HG02798 (cell line): ENCODE measurements at regions not wholly inside any gene's neighbourhood (a gene's known extent, or its start where the extent isn't known, plus 50 kb on each side); places are given as distances from the start of the nearest gene placed in this dataset.

ENCODE experiments used
- ATAC-seq: cut with Tn5 transposase; IDR thresholded peaks from one replicate; pipeline ENCODE4 v1.9.1; 2021; ENCODE audit warnings: mild to moderate bottlenecking; ENCODE audit not compliant: unreplicated experiment, poor library complexity

DNA sequence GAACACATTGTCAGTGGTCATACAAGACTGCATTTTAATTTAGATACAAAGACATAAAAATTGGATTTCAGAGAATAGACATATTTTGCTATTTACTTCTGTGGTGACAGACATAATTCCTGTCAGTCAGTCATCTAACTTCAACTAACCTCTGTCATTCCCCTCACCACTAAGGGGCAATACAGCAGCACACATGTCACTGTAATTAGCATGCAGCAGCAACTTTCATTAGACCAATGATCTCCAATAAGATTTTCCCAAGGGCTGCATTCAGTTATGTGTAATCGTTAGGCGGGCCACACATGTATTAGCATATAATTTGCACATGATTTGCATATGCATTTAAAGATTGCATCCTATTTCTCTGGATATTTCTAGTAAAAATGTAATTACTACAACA is 624.5 kb downstream of the NR4A2 start:
- ATAC-seq = no peak

DNA sequence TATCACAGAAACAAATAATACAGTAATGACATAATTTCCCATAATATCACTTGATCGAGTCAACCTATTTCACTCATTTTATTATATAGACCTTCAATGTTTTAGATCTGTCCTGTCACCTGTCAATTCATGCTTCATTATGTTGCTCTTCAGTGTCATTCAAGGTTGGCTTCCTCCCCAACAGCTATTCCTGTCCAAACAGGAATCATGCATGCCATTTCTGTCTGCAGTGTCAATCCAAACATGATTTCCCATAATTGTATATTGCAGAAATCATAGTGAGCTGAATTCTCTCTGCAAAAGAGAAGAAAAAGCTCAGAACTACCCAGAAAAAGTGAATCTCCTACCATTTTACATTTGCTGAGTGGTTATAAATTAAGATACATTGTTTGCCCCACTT is 628.6 kb downstream of the NR4A2 start:
- ATAC-seq = no peak

DNA sequence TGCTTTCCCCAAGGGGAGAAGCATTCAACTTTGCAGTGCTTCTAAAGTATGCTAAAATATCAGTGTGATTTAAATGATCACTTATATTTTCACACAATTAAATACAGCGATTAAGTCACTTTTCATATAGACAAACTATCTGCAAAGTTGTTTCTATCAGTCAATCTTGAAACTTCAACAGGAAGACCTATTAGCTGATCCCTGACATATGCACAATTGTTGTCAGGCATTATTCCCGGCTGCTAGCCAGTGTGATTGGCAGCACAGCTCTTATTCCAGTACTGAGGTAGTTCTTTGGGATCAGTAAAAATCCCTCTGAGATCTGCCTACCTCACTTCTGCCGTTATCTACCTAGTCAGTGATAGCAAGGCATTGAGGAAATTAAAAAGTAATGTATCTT is 629.5 kb downstream of the NR4A2 start:
- no peak for ATAC-seq

DNA sequence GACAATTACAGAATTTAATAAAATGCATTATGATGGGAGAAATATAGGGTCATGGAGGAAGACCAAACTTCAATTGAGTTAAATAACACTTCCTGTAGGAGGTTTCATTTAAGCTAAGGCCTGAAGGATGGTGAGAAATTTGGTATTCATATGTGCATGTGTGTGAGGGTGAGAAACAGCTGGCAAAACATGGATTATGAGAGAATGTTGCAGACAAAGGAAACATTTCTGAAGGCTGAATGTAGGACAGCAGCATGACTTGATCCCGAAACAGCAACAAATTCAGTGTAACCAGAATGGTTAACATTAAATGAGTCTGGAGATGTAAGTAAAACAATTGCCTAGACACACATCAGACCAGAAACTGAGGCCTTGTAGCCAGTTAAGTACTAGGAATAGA is 630.8 kb downstream of the NR4A2 start:
- ATAC-seq = no peak

DNA sequence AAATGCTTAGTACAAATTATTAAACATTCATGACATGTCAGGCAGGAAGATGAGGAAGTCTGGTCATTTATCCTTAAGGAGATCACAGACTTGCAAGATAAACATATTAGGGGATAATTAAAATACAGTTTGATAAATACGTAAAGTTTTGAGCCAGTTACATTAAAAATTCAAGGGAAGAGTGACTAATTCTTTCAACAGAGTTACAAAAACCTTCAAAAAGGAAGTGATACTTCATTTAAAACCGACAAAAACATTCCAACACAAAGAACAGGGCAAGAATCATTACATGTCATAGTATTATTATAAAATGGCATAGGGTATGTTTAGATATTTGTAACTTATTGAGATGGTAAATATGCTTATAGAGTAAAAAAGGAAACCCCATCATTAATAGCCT is 636.0 kb downstream of the NR4A2 start:
- no peak for ATAC-seq

DNA sequence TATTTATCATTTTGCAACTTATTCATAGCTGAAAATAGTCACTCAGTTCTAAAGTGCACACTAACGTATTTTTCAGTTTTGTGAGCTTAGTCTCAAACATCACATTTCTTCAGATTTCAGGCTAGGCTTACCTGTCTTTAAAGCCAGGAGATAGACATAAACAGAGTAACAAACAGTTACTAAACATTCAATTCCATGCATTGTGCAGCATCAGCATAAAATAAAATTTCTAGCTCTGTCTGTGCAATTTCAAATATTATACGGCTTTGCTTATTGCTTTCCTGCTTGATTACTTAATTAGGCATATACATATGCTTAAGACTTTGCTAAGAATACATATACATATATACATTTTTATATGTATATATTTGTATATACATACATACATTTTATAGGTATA is 637.0 kb downstream of the NR4A2 start:
- ATAC-seq = no peak

DNA sequence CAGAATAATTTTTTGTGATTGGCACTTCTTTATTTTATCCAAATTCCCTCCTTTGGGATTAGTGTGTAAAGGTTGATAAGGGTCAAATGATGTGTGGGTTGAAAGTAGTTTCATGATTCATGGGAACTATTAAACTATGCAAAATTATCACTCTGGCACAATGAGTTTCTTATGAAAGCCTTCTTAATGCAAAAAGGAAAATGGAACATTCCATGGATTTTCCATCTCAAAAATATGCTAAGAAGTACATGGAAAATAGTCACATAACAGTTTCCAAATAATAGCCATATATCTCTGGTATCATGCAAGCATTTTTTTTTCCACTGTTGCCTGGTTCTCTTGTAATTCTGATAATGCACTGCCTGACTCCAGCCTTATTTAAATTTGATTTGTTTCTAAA is 639.7 kb downstream of the NR4A2 start:
- no peak for ATAC-seq

DNA sequence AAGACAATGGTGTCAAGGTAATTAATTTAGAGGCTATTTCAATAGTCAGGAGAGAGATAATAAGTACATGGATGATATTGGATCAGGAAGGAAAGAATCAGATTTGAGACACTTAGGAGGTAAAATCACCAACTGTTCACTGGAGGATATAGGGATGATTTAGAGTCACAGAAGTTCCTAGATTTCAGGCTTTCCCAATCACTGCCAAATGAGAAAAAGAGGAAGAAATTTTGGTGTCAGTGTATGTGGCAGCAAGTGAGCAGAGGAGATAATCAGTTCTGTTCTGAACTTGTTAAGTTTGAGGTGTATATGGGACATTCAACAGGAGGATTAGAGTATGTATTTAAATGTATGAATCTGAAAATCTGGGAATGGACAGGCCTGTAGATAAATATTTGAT is 640.4 kb downstream of the NR4A2 start:
- ATAC-seq = no peak

DNA sequence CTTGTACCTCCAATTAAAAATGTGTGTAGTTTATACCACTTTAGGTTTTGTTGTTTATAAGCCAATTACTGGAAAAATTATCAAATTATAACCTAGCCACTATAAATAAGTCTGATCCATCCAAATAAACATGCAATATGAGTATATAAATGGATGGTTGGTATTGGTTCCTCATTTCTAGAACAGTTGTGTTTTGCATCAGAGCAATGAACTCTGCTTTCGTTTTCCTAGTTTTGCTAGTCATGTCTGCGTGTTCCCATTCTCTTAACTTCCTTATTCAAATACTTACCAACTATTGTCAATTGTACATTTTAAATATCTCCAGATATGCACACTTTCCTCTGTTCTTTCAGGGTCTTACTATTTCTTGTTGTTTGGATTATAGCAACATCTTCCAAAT is 641.7 kb downstream of the NR4A2 start:
- ATAC-seq = peak; percentile 70

DNA sequence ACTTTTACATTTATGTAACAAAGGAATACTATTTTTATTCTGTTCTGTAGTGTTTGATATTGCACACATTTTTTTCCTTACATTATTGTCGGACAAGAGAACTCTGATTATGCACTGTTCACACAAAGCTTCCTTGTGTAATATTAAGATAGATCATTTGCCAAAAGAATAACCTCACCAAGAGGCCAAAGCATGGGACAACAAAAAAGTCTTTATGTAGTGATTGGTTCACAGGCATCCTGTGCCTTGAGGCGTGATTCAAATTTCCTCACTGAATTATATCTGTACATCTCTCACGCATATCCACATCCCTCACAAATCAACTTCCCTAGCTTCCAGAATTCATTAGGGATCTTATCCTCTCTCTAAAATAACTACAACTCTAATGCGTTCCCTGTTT is 642.7 kb downstream of the NR4A2 start:
- ATAC-seq = no peak

DNA sequence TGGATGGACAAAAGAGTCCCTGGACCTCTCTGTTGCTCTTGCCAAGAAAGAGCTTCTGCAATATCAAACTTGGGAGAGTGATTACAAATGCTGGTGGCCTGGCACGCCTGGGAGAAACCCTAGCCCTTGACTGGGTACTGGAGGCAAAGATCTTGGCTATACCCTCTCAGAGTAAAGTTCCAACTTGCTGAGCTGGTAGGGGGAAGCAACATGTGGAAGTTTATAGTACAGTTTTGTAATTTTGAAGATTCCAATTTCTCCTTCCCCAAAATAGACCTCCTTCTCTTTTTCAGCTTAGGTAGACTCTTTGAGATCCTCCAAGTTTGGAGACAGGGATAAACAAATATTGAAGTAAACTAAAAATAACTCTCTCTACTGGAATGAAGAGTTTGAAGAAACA is 645.3 kb downstream of the NR4A2 start:
- no peak for ATAC-seq

DNA sequence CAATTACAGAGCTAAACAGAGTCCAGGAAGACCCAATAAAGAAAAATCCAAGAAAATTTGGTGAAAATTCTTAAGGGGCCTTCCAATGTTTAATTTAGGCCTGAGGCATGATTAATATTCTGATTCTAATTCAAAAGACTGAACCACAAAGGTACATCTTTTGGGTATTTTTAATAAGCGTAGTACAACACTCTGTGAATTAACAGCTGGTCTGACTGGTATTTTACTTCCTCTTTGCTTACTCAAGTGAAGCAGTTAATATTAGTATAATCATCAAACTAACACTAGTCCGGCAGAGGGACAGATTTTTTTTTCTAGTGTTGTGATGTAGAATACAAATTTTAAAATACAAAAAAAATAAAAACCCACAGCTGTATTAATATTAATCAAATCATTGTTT is 652.9 kb downstream of the NR4A2 start:
- no peak for ATAC-seq

DNA sequence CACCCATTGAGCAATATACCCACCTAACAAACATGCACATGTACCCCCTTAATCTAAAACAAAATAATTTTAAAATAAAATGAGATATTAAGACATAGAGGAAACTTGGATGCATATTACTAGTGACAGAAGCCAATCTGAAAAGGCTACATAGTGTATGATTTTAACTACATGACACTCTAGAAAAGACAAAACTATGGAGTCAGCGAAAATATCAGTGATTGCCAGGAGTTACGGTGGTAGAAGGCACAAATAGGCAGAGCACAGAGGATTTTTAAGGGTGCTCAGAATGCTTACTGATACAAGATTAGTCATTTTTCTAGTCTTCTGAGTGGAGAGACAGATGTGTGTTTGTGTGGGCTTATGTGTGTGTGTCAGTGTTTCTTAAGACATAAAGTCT is 656.6 kb downstream of the NR4A2 start:
- ATAC-seq = no peak

DNA sequence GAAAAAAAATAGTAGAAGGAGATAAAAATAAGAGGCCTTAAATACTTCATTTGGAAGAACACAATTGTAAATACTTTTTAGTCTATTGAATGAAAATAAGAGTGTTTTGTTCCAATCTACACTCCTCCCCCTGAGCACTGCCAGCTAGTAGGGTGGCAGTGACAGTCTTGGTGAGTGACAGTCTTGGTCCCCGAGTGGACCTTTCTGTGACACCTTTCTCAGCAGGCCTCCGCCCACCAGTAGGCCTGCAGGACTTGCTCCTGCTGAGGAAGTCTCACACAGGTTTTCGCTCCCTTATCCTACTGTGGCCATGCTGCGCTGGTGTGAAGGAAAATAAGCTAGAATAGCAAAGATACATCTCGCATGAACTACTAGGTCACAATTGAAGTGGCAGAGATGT is 666.8 kb downstream of the NR4A2 start:
- ATAC-seq = no peak

DNA sequence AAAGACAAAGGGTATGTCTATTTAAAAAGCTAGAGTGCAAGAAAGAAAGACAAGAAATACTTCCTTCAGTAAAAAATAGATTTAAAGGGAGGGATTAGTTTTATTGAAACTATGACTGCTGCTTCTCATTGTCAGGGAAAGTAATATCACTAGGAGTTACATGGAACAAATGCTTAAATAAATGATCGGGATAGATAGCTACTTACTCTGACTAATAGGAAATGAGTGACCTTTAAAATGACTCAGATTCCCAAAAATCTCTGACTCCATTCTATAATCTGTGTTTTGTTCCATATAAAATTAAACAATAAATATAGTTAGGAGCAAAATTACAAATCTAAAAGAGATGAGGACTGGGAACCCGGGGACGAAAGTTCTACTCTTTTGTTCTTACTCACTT is 669.3 kb downstream of the NR4A2 start:
- ATAC-seq = no peak

DNA sequence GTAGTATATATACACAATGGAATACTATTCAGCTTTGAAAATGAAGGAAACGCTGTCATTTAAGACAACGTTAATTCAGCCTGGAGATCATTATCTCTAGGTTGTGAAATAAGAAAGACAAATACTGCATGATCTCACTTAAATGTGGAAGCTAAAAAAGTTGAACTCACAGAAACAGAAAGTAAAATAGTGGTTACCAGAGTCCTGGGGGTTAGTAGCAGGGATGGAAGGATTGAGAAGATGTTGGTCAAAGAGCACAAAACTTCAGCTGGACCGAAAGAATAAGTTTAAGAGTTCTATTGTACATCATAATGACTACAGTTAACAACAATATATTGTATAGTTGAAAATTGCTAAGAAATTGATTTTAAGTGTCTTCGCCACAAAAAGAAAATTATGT is 670.3 kb downstream of the NR4A2 start:
- no peak for ATAC-seq

DNA sequence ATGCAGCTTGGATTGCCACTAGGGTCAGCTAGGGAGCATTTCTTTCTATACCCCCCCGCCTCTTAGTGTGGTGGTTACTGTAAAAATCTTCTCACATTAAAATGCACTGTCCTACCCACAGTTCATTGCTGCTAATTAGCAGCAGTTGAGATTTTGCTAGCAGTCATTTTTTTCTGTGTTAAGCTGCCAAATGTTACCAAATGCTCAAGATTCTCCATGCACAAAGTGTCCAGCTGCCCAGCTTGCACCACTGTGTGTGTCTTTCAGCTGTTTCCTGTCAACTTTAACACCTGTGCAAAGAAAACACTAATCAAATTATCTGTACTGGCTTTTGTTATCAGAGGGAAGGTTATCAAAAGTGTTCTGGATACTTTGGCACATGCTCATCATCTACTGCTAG is 679.3 kb downstream of the NR4A2 start:
- no peak for ATAC-seq

DNA sequence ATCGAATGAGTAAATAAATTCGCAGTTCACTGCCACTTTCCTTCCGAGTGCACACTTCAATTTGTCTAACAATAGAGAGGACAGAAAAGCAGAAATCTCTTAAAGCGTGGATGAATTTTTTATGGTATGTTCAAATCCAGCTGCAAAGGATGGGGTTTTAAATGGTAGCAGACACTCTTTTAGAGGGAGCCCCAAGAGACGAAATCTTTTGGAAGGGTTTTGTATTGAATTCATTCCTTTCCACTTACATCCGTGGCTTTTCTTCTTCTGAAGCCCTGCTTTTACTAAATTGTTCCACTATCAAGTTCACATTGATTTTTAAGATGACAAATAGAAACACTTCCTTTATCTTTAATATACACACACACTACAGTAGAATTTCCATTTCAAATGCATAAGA is 680.7 kb downstream of the NR4A2 start:
- ATAC-seq = no peak

DNA sequence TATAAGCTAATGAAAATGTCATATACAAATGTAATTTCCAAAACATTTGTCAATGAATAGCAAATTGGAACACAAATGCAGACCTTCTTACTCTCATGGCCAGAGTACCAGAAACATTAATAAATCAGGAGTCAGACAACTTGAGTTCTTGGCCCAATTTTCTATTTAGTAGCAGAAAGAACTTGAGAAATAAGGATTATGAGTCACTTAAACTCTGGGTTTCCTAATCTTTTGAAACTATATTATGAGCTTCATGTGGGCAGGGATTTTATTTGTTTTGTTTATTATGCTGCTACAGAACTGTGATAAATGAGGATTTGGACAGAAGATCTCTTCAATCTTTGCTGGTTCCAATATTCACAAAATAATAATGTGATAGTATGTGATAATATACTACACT is 686.7 kb downstream of the NR4A2 start:
- ATAC-seq = no peak

DNA sequence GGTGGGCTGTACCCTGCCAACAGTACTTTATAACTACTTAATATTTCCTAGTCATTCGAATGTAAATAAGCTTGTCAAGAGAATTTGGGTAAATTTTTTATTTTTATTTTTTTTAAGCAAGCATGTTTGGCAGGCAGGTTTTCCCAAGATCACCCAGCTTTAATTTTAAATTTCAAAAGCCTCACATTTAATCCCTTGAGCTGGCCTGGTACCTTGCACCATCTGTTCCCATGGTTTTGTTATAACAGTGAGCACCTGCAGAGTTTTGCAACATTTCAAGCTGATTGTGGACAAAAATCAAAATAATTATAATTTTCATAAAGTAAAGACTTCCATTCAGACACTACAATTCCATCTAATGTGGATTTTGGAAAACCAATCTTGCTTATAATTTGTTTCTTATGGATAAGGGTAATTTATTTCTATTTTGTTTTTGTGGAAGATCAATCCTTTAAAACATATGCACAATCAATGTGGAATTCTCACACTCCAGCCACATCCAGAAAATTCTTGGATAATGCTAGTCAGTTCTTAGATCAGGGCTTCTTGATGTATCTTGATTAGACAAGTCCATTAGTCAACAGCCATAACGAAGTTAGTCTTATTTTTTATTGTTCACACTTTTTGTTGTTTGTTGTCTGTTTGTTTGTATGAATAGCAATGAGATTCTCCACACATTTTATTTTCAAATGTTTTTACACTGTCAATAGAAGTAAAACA is 689.3 kb downstream of the NR4A2 start:
- ATAC-seq = no peak

DNA sequence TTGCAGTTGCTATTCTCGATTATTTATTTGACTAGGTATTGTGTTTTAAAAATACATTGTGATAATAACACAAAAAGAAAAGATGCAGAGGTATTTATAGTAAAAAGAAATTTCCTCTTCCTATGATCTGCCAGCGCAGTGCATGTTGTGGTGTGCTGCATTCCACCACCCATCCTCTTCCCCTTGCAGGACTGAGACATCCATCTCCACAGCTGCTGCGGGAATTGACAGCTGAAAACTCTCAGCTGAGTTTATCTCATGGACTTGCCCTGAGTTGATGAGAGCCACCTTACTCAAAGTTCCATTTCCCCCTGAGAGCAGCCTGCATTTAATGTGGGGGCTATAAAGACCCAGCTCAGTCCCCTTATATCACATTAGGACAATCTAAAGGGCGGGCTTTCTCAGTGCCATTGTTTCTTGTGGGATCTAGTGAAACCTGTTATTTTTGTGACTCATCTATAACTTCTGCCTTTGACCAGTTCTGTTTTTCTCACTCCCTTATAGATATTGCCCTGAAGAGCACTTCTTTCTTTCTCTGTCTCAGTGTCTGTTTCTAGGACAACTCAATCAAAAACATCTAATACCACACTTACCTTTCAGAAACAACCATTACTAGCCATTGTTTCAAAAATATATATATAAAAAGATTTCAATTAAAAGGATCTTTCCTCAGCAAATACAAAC is 698.5 kb downstream of the NR4A2 start:
- ATAC-seq = no peak

DNA sequence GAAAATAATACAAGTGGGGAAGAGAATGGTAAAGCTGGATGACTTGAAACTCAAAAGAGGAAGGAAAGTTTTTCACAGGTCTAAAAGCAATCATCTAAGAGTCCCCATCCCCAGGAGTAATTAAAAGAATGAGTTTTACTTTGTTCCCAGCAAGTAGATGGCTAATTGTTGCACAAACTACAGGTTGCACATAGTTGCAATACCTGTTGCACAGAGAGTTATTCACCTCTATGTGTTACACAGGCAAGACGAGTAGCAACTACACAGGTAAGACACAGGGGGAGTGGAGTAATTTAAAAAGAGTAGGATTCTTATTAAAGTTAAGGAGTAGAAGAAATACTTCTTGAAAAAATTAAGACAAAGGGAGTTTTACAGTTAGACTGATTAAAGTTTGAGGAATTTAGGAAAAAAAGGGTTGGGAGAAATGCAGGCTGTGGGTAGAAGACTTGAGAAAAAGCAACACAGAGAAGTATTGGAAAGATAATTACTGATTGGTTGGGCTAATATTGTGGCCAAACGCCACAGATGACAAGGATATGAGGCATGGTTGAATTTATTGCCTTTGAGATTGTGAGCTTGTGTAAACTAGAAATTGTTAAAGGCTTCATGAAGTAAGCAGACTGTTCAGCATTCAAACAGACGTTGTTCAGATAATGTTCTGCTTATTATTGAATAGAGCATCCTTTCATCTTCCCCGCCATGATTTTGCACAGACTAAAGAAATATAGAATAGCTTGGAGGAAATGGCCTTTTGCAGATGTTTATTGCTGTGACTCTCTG is 699.3 kb downstream of the NR4A2 start:
- ATAC-seq = no peak
